ENCODE measurements at regions not wholly inside any gene's neighbourhood (a gene's known extent, or its start where the extent isn't known, plus 50 kb on each side); places are given as distances from the start of the nearest gene placed in this dataset.
"Not testable (repeated sequence)": the region's sequence is repeated elsewhere in the genome, so short reads cannot be mapped to it uniquely, and the experiment has no call there.

DNA sequence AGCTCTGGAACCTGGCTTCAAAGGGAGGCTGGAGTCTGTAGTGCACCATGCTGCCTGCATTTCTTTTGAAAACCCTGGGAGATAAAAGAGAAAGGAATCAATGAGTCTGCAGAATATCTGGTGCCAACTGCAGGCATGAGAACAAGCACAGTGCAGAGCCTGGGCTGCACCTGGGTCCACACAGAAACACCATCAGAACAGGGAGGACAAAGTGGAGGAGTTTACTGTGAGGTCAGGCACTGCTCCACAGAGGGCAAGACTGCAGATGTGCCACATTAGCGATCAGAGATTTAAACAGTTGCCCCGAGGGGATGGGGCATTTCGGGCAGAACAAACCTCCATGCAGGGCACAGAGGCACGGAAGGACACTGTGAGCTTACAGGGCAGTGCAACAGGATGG, 74.7 kb downstream of the TBC1D26 start:
- TF ChIP-seq, protein P1, sequence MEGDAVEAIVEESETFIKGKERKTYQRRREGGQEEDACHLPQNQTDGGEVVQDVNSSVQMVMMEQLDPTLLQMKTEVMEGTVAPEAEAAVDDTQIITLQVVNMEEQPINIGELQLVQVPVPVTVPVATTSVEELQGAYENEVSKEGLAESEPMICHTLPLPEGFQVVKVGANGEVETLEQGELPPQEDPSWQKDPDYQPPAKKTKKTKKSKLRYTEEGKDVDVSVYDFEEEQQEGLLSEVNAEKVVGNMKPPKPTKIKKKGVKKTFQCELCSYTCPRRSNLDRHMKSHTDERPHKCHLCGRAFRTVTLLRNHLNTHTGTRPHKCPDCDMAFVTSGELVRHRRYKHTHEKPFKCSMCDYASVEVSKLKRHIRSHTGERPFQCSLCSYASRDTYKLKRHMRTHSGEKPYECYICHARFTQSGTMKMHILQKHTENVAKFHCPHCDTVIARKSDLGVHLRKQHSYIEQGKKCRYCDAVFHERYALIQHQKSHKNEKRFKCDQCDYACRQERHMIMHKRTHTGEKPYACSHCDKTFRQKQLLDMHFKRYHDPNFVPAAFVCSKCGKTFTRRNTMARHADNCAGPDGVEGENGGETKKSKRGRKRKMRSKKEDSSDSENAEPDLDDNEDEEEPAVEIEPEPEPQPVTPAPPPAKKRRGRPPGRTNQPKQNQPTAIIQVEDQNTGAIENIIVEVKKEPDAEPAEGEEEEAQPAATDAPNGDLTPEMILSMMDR (IDR thresholded peaks at IDR 0.05), result not testable (repeated sequence)
- not testable (repeated sequence) for TF ChIP-seq POLR2A (IDR thresholded peaks at IDR 0.05)
